GM10266 (cell line): ENCODE measurements at regions not wholly inside any gene's neighbourhood (a gene's known extent, or its start where the extent isn't known, plus 50 kb on each side); places are given as distances from the start of the nearest gene placed in this dataset.

Source experiments
- DNase-seq: peaks from one replicate; pipeline ENCODE4 v3.0.0; 2012; ENCODE audit errors: extremely low spot score
- CTCF ChIP-seq: IDR thresholded peaks from 2 replicates; pipeline ENCODE4 v1.5.1; 2012; ENCODE audit warnings: mild to moderate bottlenecking, low read depth; ENCODE audit not compliant: control insufficient read depth, insufficient read depth; ENCODE audit errors: missing control alignments

- TF ChIP-seq CTCF, result no peak
Measured at GRCh38 chr15:38882221-38882620, 317.6 kb upstream of the RASGRP1 start.

GRCh38 chr15:38883987-38884386 is 319.4 kb upstream of the RASGRP1 start:
- DNase-seq, result no peak
- no peak for TF ChIP-seq CTCF

More at GRCh38 chr15:38882221-38882620, 317.6 kb upstream of the RASGRP1 start:
- no peak for DNase-seq

- TF ChIP-seq CTCF, result no peak
- no peak for DNase-seq
Measured at GRCh38 chr15:38885001-38885400, 320.4 kb upstream of the RASGRP1 start.

- TF ChIP-seq CTCF, result no peak
Measured at GRCh38 chr15:38885471-38885952, 320.9 kb upstream of the RASGRP1 start.

GRCh38 chr15:38886315-38887163 is 321.9 kb upstream of the RASGRP1 start:
- no peak for DNase-seq
- TF ChIP-seq CTCF, result no peak

More at GRCh38 chr15:38885471-38885952, 320.9 kb upstream of the RASGRP1 start:
- no peak for DNase-seq

GRCh38 chr15:38888701-38889221 is 324.1 kb upstream of the RASGRP1 start:
- no peak for DNase-seq

More at GRCh38 chr15:38888701-38889221, 324.1 kb upstream of the RASGRP1 start:
- no peak for TF ChIP-seq CTCF
